ENCODE measurements at regions not wholly inside any gene's neighbourhood (a gene's known extent, or its start where the extent isn't known, plus 50 kb on each side); places are given as distances from the start of the nearest gene placed in this dataset.

DNA sequence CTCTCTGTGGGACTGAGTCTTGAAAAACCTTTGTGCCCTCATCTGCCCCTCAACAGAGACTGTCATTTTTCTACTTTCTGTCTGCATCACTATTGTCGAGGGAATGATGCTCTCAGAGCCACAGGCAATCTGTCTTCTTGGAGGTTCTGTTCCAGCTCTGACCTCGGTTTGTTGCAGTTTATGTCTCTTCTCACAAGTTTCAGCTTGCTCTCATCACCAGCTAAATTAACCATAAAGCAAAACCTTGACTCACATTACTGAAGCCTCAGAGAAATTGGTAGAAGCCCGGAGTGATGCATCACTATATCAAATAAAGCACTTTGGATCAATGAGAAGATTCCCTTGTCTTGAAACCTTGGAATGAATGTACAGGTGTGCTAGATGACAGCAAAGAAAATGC lies 60.6 kb upstream of the BLID start (continued):
- TF ChIP-seq, protein P1, sequence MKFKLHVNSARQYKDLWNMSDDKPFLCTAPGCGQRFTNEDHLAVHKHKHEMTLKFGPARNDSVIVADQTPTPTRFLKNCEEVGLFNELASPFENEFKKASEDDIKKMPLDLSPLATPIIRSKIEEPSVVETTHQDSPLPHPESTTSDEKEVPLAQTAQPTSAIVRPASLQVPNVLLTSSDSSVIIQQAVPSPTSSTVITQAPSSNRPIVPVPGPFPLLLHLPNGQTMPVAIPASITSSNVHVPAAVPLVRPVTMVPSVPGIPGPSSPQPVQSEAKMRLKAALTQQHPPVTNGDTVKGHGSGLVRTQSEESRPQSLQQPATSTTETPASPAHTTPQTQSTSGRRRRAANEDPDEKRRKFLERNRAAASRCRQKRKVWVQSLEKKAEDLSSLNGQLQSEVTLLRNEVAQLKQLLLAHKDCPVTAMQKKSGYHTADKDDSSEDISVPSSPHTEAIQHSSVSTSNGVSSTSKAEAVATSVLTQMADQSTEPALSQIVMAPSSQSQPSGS (IDR thresholded peaks at IDR 0.05; ENCODE audit: low read length), result no peak
- TF ChIP-seq, protein P2, sequence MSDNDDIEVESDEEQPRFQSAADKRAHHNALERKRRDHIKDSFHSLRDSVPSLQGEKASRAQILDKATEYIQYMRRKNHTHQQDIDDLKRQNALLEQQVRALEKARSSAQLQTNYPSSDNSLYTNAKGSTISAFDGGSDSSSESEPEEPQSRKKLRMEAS (IDR thresholded peaks at IDR 0.05), result no peak
- no peak for TF ChIP-seq EZH2 (IDR thresholded peaks at IDR 0.05; ENCODE audit: low read depth, low read length, severe bottlenecking)

All from H1 (cell line).